OCI-LY3 (cell line): ENCODE measurements at regions not wholly inside any gene's neighbourhood (a gene's known extent, or its start where the extent isn't known, plus 50 kb on each side); places are given as distances from the start of the nearest gene placed in this dataset.
A peak's percentile ranks its signal among the peaks of the same experiment; 100 is the strongest.

ENCODE experiments used
- H2AFZ ChIP-seq: fragments of 200-600, 300-600 bp; shearing (Covaris generic); 2 replicates; pipeline ENCODE4 v1.6.0; 2014; ENCODE audit warnings: antibody characterized with exemption, low read depth, low read length
- H3K27ac ChIP-seq: fragments of 200-600, 300-600 bp; sonication (generic); 2 replicates; pipeline ENCODE4 v1.5.1; 2014; ENCODE audit warnings: mild to moderate bottlenecking, low read length, moderate library complexity, mixed read lengths
- H3K27me3 ChIP-seq: fragments of 200-600, 300-600 bp; sonication (generic); 2 replicates; pipeline ENCODE4 v1.6.1; 2014; ENCODE audit warnings: low read depth, low read length, mixed read lengths
- H3K36me3 ChIP-seq: fragments of 200-600, 300-600 bp; sonication (generic); replicated peaks from 2 replicates; pipeline ENCODE3; 2014; ENCODE audit warnings: low read depth, low read length, mixed read lengths
- H3K4me1 ChIP-seq: fragments of 300-600, 200-600 bp; sonication (generic); 2 replicates; pipeline ENCODE4 v1.6.1; 2014; ENCODE audit warnings: low read length, mixed read lengths
- H3K4me2 ChIP-seq: fragments of 200-600, 300-600 bp; sonication (generic); 2 replicates; pipeline ENCODE4 v1.6.1; 2014; ENCODE audit warnings: low read length, mixed read lengths
- H3K4me3 ChIP-seq: fragments of 300-600, 200-600 bp; sonication (generic); 2 replicates; pipeline ENCODE4 v1.5.1; 2014; ENCODE audit warnings: antibody characterized with exemption, mild to moderate bottlenecking, low read length, moderate library complexity
- H3K79me2 ChIP-seq: fragments of 300-600, 200-600 bp; shearing (Covaris generic); 2 replicates; pipeline ENCODE4 v1.6.1; 2014; ENCODE audit warnings: mild to moderate bottlenecking, low read length, mixed read lengths
- H3K9ac ChIP-seq: fragments of 300-600, 200-600 bp; shearing (Covaris generic); 2 replicates; pipeline ENCODE4 v1.6.0; 2014; ENCODE audit warnings: mild to moderate bottlenecking, low read length, moderate library complexity
- H3K9me3 ChIP-seq: fragments of 200-600, 300-600 bp; shearing (Covaris generic); 2 replicates; pipeline ENCODE4 v1.6.1; 2014; ENCODE audit warnings: low read length, mixed read lengths; ENCODE audit not compliant: insufficient read depth
- H4K20me1 ChIP-seq: fragments of 200-600, 300-600 bp; sonication (generic); 2 replicates; pipeline ENCODE4 v1.6.1; 2016; ENCODE audit warnings: low read length, mixed read lengths; ENCODE audit not compliant: insufficient read depth
- EZH2phosphoT487 ChIP-seq: fragments of 200-600 bp; shearing (Covaris generic); IDR thresholded peaks from 2 replicates; pipeline ENCODE4 v1.6.1; 2018; ENCODE audit warnings: antibody characterized with exemption, mixed run types, low read depth
- TF ChIP-seq, protein P1 (sequence below): fragments of 200-600, 300-600 bp; sonication (generic); IDR thresholded peaks from 2 replicates; pipeline ENCODE4 v1.5.1; 2014; ENCODE audit warnings: antibody characterized with exemption, low read length, low read depth

DNA sequence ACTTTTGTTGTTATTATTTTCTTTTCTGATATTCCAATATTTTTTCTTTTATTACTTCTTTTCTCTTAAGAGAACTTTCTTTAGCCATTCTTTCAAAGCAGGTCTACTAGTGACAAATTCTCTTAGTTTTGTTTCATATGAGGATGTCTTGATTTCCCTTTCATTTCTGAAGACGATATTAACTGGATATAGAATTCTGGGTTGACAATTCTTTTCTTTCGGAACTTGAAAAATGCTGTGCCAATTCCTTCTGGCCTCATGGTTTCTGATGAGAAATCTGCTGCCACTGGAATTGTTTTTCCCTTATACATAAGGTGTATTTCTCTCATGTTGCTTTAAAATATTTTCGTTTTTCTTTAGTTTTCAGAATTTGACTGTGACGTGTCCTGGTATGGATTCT lies 97.0 kb upstream of the KIF5B start:
- H3K36me3 ChIP-seq: no peaks in the 10 kb centered on the region
- no peaks in the 10 kb centered on the region for H3K27me3 ChIP-seq
- peaks cover 13% of the 10 kb centered on the region for H3K4me1 ChIP-seq
- no peaks in the 10 kb centered on the region for H3K79me2 ChIP-seq
- no peaks in the 10 kb centered on the region for H4K20me1 ChIP-seq
- TF ChIP-seq, protein P1, sequence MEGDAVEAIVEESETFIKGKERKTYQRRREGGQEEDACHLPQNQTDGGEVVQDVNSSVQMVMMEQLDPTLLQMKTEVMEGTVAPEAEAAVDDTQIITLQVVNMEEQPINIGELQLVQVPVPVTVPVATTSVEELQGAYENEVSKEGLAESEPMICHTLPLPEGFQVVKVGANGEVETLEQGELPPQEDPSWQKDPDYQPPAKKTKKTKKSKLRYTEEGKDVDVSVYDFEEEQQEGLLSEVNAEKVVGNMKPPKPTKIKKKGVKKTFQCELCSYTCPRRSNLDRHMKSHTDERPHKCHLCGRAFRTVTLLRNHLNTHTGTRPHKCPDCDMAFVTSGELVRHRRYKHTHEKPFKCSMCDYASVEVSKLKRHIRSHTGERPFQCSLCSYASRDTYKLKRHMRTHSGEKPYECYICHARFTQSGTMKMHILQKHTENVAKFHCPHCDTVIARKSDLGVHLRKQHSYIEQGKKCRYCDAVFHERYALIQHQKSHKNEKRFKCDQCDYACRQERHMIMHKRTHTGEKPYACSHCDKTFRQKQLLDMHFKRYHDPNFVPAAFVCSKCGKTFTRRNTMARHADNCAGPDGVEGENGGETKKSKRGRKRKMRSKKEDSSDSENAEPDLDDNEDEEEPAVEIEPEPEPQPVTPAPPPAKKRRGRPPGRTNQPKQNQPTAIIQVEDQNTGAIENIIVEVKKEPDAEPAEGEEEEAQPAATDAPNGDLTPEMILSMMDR: no peak
- no peak for TF ChIP-seq EZH2phosphoT487
- no peak overlapping the region for H2AFZ ChIP-seq
- H3K9ac ChIP-seq: no peak overlapping the region
- H3K4me2 ChIP-seq: no peak overlapping the region
- no peaks in the 10 kb centered on the region for H3K9me3 ChIP-seq
- no peak overlapping the region for H3K4me3 ChIP-seq
- H3K27ac ChIP-seq: no peak overlapping the region

DNA sequence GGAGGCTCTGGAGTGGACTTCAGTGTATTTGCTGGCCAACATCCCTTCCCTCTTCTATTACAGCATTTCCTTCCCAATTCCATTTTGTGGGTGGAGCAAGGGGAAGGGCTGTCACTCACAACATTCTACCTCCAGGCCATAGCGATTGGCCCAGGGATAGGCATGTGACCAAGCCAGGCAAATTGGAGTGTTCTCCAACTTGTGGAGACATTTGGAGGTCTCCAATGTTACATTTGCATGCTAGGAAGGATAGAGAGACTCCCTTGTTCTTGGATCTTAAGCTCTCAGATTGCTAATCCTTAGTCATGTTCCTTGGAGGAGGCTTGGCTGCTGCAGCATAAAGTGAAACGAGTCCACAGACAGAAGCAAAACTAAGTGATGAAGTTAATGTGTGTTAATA lies 95.6 kb upstream of the KIF5B start:
- Histone ChIP-seq H3K27me3 (no peaks in the 10 kb centered on the region), H3K4me3 (no peak overlapping the region), H2AFZ (no peak overlapping the region), H3K79me2 (no peaks in the 10 kb centered on the region), H3K9me3 (no peaks in the 10 kb centered on the region), H3K36me3 (no peaks in the 10 kb centered on the region), H3K4me2 (no peak overlapping the region), H4K20me1 (no peaks in the 10 kb centered on the region), H3K9ac (no peak overlapping the region), H3K27ac (no peak overlapping the region), H3K4me1 (peaks cover 13% of the 10 kb centered on the region)
- no peak for TF ChIP-seq EZH2phosphoT487
- TF ChIP-seq, protein P1: no peak

DNA sequence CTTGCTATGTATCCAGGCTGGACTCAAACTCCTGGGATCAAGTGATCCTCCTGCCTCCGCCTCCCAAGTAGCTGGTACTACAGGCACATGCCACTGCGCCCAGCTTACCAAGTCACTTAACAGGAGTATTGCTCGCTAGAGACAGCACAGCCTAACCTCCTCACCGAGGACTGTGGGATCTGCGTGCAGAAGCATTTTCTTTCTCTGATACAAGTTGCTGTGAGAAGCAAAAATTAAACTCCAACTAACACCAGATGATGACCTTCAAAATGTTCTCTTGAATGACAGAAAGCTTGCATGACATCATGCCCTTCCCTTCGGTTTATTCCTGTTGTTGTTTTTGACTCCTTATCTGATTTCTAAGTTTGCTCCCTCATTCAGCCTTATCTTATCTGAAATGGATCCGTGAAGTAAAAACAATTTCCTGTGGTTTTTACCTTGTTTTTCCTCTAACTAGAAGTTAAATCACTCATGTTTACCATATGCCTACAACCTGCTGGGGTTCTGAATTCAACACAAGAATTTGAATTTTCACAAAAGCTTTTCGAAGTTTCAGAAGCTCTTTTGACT lies 94.4 kb upstream of the KIF5B start:
- Histone ChIP-seq H4K20me1 (no peaks in the 10 kb centered on the region), H2AFZ (no peak overlapping the region), H3K79me2 (no peaks in the 10 kb centered on the region), H3K9me3 (no peaks in the 10 kb centered on the region), H3K4me3 (no peak overlapping the region), H3K9ac (no peak overlapping the region), H3K27me3 (no peaks in the 10 kb centered on the region), H3K36me3 (no peaks in the 10 kb centered on the region), H3K27ac (no peak overlapping the region), H3K4me1 (peaks cover 13% of the 10 kb centered on the region), H3K4me2 (no peak overlapping the region)
- TF ChIP-seq, protein P1: no peak
- no peak for TF ChIP-seq EZH2phosphoT487

DNA sequence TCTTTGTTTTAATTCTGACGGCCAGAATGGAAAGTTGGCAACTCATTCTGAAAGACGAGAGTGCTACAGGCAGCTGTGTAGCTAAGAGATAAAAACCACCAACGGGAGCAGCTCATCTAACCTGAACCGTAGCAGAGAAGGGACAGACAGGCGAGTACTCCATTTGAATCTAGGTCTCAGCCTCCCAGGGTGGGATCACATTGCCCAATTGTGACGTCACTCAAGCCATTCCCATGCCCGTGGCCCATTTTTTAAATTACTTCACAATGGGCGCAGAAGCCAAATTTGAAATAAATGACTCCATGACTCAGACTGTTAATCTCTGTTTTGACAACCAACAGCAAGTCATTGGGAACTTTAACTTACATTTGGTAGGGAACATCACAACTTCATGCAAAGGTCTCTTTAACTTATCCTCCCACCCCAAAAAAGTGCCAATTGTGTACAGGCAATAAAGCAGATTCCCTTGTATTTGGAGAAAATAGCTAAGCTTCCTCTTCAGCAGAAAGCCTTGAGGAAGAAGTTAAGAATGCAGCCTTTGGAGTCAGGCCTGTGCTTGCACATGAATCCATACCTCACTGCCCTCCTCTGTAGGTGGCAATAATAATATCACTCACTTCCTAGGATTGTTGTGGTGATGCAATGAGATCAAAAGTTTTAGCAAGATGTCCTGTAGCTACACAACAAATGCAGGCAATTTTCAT lies 93.2 kb upstream of the KIF5B start:
- Histone ChIP-seq H3K9me3 (no peaks in the 10 kb centered on the region), H3K9ac (no peak overlapping the region), H3K4me1 (peaks cover 13% of the 10 kb centered on the region), H3K4me2 (peak overlapping the region; percentile 74), H3K79me2 (no peaks in the 10 kb centered on the region), H3K27ac (no peak overlapping the region), H4K20me1 (no peaks in the 10 kb centered on the region), H3K27me3 (no peaks in the 10 kb centered on the region), H2AFZ (no peak overlapping the region), H3K36me3 (no peaks in the 10 kb centered on the region), H3K4me3 (peak overlapping the region; percentile 46)
- no peak for TF ChIP-seq EZH2phosphoT487
- TF ChIP-seq, protein P1: no peak
